SU-DHL-6 (cell line): ENCODE measurements at regions not wholly inside any gene's neighbourhood (a gene's known extent, or its start where the extent isn't known, plus 50 kb on each side); places are given as distances from the start of the nearest gene placed in this dataset.

Experiments
- EZH2phosphoT487 ChIP-seq: fragments of 200-600 bp; sonication (generic), shearing (Covaris generic); conservative IDR thresholded peaks from 2 replicates; pipeline ENCODE4 v1.6.1; 2018; ENCODE audit warnings: mild to moderate bottlenecking, antibody characterized with exemption, low read length, moderate library complexity, mixed read lengths
- TF ChIP-seq, protein P1 (sequence below): fragments of 200-600 bp; sonication (generic); IDR thresholded peaks from one replicate; pipeline ENCODE4 v1.5.1; 2017; ENCODE audit warnings: antibody characterized with exemption, mild to moderate bottlenecking, low read length, moderate library complexity; ENCODE audit not compliant: insufficient read depth, poor library complexity, severe bottlenecking

DNA sequence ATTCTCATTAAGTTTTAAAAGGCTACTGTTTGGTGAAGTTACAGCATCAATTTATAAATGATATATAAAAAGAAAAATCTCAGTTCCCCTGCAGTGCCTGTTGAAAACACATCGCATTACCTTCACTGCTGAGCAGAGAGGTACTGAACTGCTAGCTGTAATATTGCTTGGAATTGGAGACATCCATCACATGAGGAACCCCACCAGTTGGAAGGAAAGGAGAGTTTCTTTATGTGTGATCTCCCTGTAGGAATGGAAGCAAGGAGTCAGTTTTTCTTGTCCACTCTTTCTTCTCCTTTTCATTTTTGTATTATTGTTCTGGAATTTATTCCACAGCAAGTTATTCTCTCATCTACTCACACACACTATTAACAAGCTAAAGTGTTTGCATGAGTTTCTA is 1586.0 kb upstream of the PRR20A start:
- TF ChIP-seq, protein P1, sequence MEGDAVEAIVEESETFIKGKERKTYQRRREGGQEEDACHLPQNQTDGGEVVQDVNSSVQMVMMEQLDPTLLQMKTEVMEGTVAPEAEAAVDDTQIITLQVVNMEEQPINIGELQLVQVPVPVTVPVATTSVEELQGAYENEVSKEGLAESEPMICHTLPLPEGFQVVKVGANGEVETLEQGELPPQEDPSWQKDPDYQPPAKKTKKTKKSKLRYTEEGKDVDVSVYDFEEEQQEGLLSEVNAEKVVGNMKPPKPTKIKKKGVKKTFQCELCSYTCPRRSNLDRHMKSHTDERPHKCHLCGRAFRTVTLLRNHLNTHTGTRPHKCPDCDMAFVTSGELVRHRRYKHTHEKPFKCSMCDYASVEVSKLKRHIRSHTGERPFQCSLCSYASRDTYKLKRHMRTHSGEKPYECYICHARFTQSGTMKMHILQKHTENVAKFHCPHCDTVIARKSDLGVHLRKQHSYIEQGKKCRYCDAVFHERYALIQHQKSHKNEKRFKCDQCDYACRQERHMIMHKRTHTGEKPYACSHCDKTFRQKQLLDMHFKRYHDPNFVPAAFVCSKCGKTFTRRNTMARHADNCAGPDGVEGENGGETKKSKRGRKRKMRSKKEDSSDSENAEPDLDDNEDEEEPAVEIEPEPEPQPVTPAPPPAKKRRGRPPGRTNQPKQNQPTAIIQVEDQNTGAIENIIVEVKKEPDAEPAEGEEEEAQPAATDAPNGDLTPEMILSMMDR, result no peak
- TF ChIP-seq EZH2phosphoT487, result no peak
